Adrenal gland (tissue), 9 donors: ENCODE measurements at regions not wholly inside any gene's neighbourhood (a gene's known extent, or its start where the extent isn't known, plus 50 kb on each side); places are given as distances from the start of the nearest gene placed in this dataset.

Experiments
- DNase-seq, 7 donors: peaks; one replicate each; pipeline ENCODE4 v3.0.0-alpha.2; 2019 to 2020
- H3K27ac ChIP-seq, 5 donors: fragments of 200-600 bp; sonication (generic) in 4 of 5; 1 replicate in 3 of 5; 2 replicates in 2 of 5; pipeline versions ENCODE4 v1.5.1 to v1.8.0; 2016 to 2020; ENCODE audit warnings: mild to moderate bottlenecking in 1 of 5
- H3K27me3 ChIP-seq: fragments of 200-600 bp; 2 replicates; pipeline ENCODE4 v1.8.0; 2021
- H3K36me3 ChIP-seq, 2 donors: fragments of 200-600 bp; replicated peaks in 1 of 2; 1 replicate in 1 of 2; 2 replicates in 1 of 2; pipeline versions ENCODE4 v1.5.1 to v1.8.0; 2018 to 2022
- H3K4me1 ChIP-seq, 2 donors: fragments of 200-600 bp; replicated peaks in 1 of 2; 1 replicate in 1 of 2; 2 replicates in 1 of 2; pipeline versions ENCODE4 v1.5.1 to v1.8.0; 2018 to 2021
- H3K4me3 ChIP-seq, 4 donors: fragments of 200-600 bp; sonication (generic) in 3 of 4; one replicate each; pipeline ENCODE4 v1.5.1; 2016 to 2018
- H3K9me3 ChIP-seq, 3 donors: fragments of 200-600 bp; sonication (generic) in 1 of 3; replicated peaks in 1 of 3; 1 replicate in 2 of 3; 2 replicates in 1 of 3; pipeline versions ENCODE4 v1.5.1 to v1.8.0; 2016 to 2021
- CTCF ChIP-seq, 6 experiments: fragments of 450-650 bp in 4 of 6; fragments of 200-600 bp in 2 of 6; sonication (generic) in 1 of 6; IDR thresholded peaks; 1 replicate in 5 of 6; 2 replicates in 1 of 6; pipeline versions ENCODE4 v1.5.1 to v1.8.0; 2016 to 2021; ENCODE audit warnings: antibody characterized with exemption in 6 of 6, mild to moderate bottlenecking in 2 of 6, moderate library complexity in 1 of 6
- POLR2A ChIP-seq, 2 donors: fragments of 450-650 bp; IDR thresholded peaks; one replicate each; pipeline ENCODE4 v1.6.1; 2017; ENCODE audit warnings: antibody characterized with exemption in 2 of 2, mild to moderate bottlenecking in 2 of 2, moderate library complexity in 1 of 2
- WGBS, 4 donors: extraction: QIAGEN DNeasy Blood & Tissue Kit in 2 of 4; methylation state at CpG; one replicate each; pipeline versions ENCODE4 v1.1.5 to v1.1.7; 2013 to 2017; 5-methylcytosine and 5-hydroxymethylcytosine counted together
- intact Hi-C, 2 donors: fragments of 100-400 bp; cut with DNase I; formaldehyde crosslinking; loops; one replicate each; pipeline versions ENCODE4 v1.14.1 to v1.15.0; 2022 to 2023
- donor health status: healthy with polysubstance abuse.
- donor health status: Bipolar disorder and iron deficiency.
- donor health status: DM: yes; HTN: yes; CAD: no.
- donor health status: DM: no; HTN: no; CAD: no.
- donor health status: DM: no; HTN: no; CAD: no.

GRCh38 chr11:92396133-92396532, 171.5 kb downstream of the FAT3 start:
- Histone ChIP-seq H3K27me3 (no peaks in the 10 kb centered on the region), H3K4me1 (no peaks in the 10 kb centered on the region), H3K4me3 (no peak overlapping the region), H3K27ac (no peak overlapping the region), H3K36me3 (no peaks in the 10 kb centered on the region), H3K9me3 (no peaks in the 10 kb centered on the region)
- 67 to 100% (median 88%) methylated on average over 1 of the region's 1 CpG for WGBS, 4 donors
- no peak for DNase-seq
- intact Hi-C loops = no loop called here
- no peak for TF ChIP-seq CTCF (IDR thresholded peaks at IDR 0.05)
- no peak for TF ChIP-seq POLR2A (IDR thresholded peaks at IDR 0.05)

- intact Hi-C loops = no loop called here
- no peak for DNase-seq
- no peak for TF ChIP-seq CTCF (IDR thresholded peaks at IDR 0.05)
- no peak for TF ChIP-seq POLR2A (IDR thresholded peaks at IDR 0.05)
- Histone ChIP-seq H3K27ac (no peak overlapping the region), H3K36me3 (no peaks in the 10 kb centered on the region), H3K4me1 (no peaks in the 10 kb centered on the region), H3K27me3 (no peaks in the 10 kb centered on the region), H3K9me3 (no peaks in the 10 kb centered on the region), H3K4me3 (no peak overlapping the region)
- WGBS, 4 donors = 85 to 91% (median 88%) methylated on average over 9 of the region's 9 CpGs
Measured at GRCh38 chr11:92397221-92397755, 172.7 kb downstream of the FAT3 start.

- intact Hi-C loops = no loop called here
- WGBS, 4 donors = 79 to 88% (median 82%) methylated on average over 3 of the region's 3 CpGs
- DNase-seq = no peak
- Histone ChIP-seq H3K27ac (no peak overlapping the region), H3K4me3 (no peak overlapping the region), H3K9me3 (no peaks in the 10 kb centered on the region), H3K36me3 (no peaks in the 10 kb centered on the region), H3K27me3 (no peaks in the 10 kb centered on the region), H3K4me1 (no peaks in the 10 kb centered on the region)
- TF ChIP-seq CTCF (IDR thresholded peaks at IDR 0.05) (no peak), POLR2A (IDR thresholded peaks at IDR 0.05) (no peak)
Measured at GRCh38 chr11:92399705-92400104, 175.1 kb downstream of the FAT3 start.

- intact Hi-C loops = no loop called here
- no peak for TF ChIP-seq CTCF (IDR thresholded peaks at IDR 0.05)
- TF ChIP-seq POLR2A (IDR thresholded peaks at IDR 0.05) = no peak
Measured at GRCh38 chr11:92401520-92401919, 176.9 kb downstream of the FAT3 start.

More at GRCh38 chr11:92401520-92401919, 176.9 kb downstream of the FAT3 start:
- Histone ChIP-seq H3K27ac (no peak overlapping the region), H3K4me3 (no peak overlapping the region), H3K27me3 (no peaks in the 10 kb centered on the region), H3K4me1 (no peaks in the 10 kb centered on the region), H3K36me3 (no peaks in the 10 kb centered on the region), H3K9me3 (no peaks in the 10 kb centered on the region)
- no peak for DNase-seq
